OCI-LY1 (cell line): ENCODE measurements at regions not wholly inside any gene's neighbourhood (a gene's known extent, or its start where the extent isn't known, plus 50 kb on each side); places are given as distances from the start of the nearest gene placed in this dataset.

Experiments
- H2AFZ ChIP-seq: fragments of 200-600 bp; sonication (generic), shearing (Covaris generic); 2 replicates; pipeline ENCODE4 v1.6.0; 2014; ENCODE audit warnings: antibody characterized with exemption, mild to moderate bottlenecking, low read length
- H3F3A ChIP-seq: fragments of 200-600 bp; sonication (generic), shearing (Covaris generic); 2 replicates; pipeline ENCODE4 v1.6.0; 2014; ENCODE audit warnings: mild to moderate bottlenecking, antibody characterized with exemption, low read length, moderate library complexity; ENCODE audit not compliant: insufficient read depth
- H3K27ac ChIP-seq: fragments of 200-600 bp; sonication (generic); 2 replicates; pipeline ENCODE4 v1.5.1; 2014; ENCODE audit warnings: low read length, mixed run types, mild to moderate bottlenecking, low read depth; ENCODE audit not compliant: poor library complexity, severe bottlenecking
- H3K27me3 ChIP-seq: fragments of 200-600 bp; sonication (generic); 2 replicates; pipeline ENCODE4 v1.6.0; 2014; ENCODE audit warnings: antibody characterized with exemption, mild to moderate bottlenecking, low read length, moderate library complexity; ENCODE audit not compliant: insufficient read depth
- H3K36me3 ChIP-seq: fragments of 200-600 bp; sonication (generic); 2 replicates; pipeline ENCODE4 v1.6.1; 2014; ENCODE audit warnings: mild to moderate bottlenecking, antibody characterized with exemption, low read length, moderate library complexity, mixed read lengths; ENCODE audit not compliant: insufficient read depth
- H3K4me1 ChIP-seq: fragments of 200-600 bp; sonication (generic); 2 replicates; pipeline ENCODE4 v1.5.1; 2014; ENCODE audit warnings: mild to moderate bottlenecking, low read length, moderate library complexity; ENCODE audit not compliant: insufficient read depth, severe bottlenecking
- H3K4me2 ChIP-seq: fragments of 200-600 bp; sonication (generic), shearing (Covaris generic); 2 replicates; pipeline ENCODE4 v1.6.1; 2014; ENCODE audit warnings: low read length
- H3K4me3 ChIP-seq: fragments of 200-600 bp; sonication (generic); 2 replicates; pipeline ENCODE4 v1.5.1; 2014; ENCODE audit warnings: low read length, low read depth, mild to moderate bottlenecking, mixed read lengths; ENCODE audit not compliant: poor library complexity, severe bottlenecking
- H3K79me2 ChIP-seq: fragments of 200-600 bp; shearing (Covaris generic); 2 replicates; pipeline ENCODE4 v1.6.1; 2016; ENCODE audit warnings: mixed run types, low read length, mixed read lengths; ENCODE audit not compliant: insufficient read depth
- H3K9ac ChIP-seq: fragments of 200-600 bp; sonication (generic), shearing (Covaris generic); 2 replicates; pipeline ENCODE4 v1.6.1; 2014; ENCODE audit warnings: mild to moderate bottlenecking, low read length, mixed read lengths
- H3K9me2 ChIP-seq: fragments of 200-600 bp; sonication (generic), shearing (Covaris generic); 2 replicates; pipeline ENCODE4 v1.6.1; 2014; ENCODE audit warnings: low read depth, mild to moderate bottlenecking, low read length, mixed read lengths
- H3K9me3 ChIP-seq: fragments of 200-600 bp; shearing (Covaris generic); 2 replicates; pipeline ENCODE4 v1.6.1; 2014; ENCODE audit warnings: low read length, mixed read lengths
- H4K20me1 ChIP-seq: fragments of 200-600 bp; sonication (generic), shearing (Covaris generic); 2 replicates; pipeline ENCODE4 v1.6.0; 2016; ENCODE audit warnings: mild to moderate bottlenecking, low read length; ENCODE audit not compliant: insufficient read depth
- CTCF ChIP-seq: fragments of 200-600 bp; sonication (generic), shearing (Covaris generic); IDR thresholded peaks from 2 replicates; pipeline ENCODE4 v1.5.1; 2017; ENCODE audit warnings: mild to moderate bottlenecking, antibody characterized with exemption, low read length, moderate library complexity, mixed read lengths
- EZH2 ChIP-seq: fragments of 200-600 bp; sonication (generic), shearing (Covaris generic); IDR thresholded peaks from 2 replicates; pipeline ENCODE4 v1.8.0; 2017; ENCODE audit warnings: borderline replicate concordance, mixed run types, mild to moderate bottlenecking, antibody characterized with exemption, low read length, moderate library complexity, mixed read lengths

GRCh38 chr12:88646824-88647223, 66.6 kb upstream of the KITLG start:
- H3K4me3 ChIP-seq = no peak overlapping the region
- no peaks in the 10 kb centered on the region for H3K36me3 ChIP-seq
- H3K9ac ChIP-seq = no peak overlapping the region

GRCh38 chr12:88645816-88646215, 65.5 kb upstream of the KITLG start:
- H2AFZ ChIP-seq = no peak overlapping the region
- no peak overlapping the region for H3K4me3 ChIP-seq

More at GRCh38 chr12:88646824-88647223, 66.6 kb upstream of the KITLG start:
- no peak overlapping the region for H2AFZ ChIP-seq
- no peaks in the 10 kb centered on the region for H3F3A ChIP-seq
- no peaks in the 10 kb centered on the region for H3K4me1 ChIP-seq
- H3K27me3 ChIP-seq = no peaks in the 10 kb centered on the region
- H4K20me1 ChIP-seq = no peaks in the 10 kb centered on the region
- no peaks in the 10 kb centered on the region for H3K9me2 ChIP-seq
- no peak overlapping the region for H3K4me2 ChIP-seq
- no peaks in the 10 kb centered on the region for H3K79me2 ChIP-seq
- no peaks in the 10 kb centered on the region for H3K9me3 ChIP-seq
- no peak overlapping the region for H3K27ac ChIP-seq
- TF ChIP-seq CTCF (no peak), EZH2 (no peak)

GRCh38 chr12:88644946-88645702, 64.9 kb upstream of the KITLG start:
- no peaks in the 10 kb centered on the region for H3K9me2 ChIP-seq
- TF ChIP-seq CTCF = no peak
- H3K36me3 ChIP-seq = no peaks in the 10 kb centered on the region
- H3K9ac ChIP-seq = no peak overlapping the region
- no peaks in the 10 kb centered on the region for H3K27me3 ChIP-seq
- H3K27ac ChIP-seq = no peak overlapping the region
- no peaks in the 10 kb centered on the region for H3K79me2 ChIP-seq
- H4K20me1 ChIP-seq = no peaks in the 10 kb centered on the region
- no peaks in the 10 kb centered on the region for H3F3A ChIP-seq
- no peak overlapping the region for H3K4me2 ChIP-seq
- no peak overlapping the region for H2AFZ ChIP-seq
- H3K9me3 ChIP-seq = no peaks in the 10 kb centered on the region
- no peaks in the 10 kb centered on the region for H3K4me1 ChIP-seq
- H3K4me3 ChIP-seq = no peak overlapping the region

More at GRCh38 chr12:88645816-88646215, 65.5 kb upstream of the KITLG start:
- H3K9me2 ChIP-seq = no peaks in the 10 kb centered on the region
- H3K36me3 ChIP-seq = no peaks in the 10 kb centered on the region
- no peaks in the 10 kb centered on the region for H3K4me1 ChIP-seq
- no peaks in the 10 kb centered on the region for H3K9me3 ChIP-seq
- H3K9ac ChIP-seq = no peak overlapping the region
- no peaks in the 10 kb centered on the region for H3F3A ChIP-seq
- no peaks in the 10 kb centered on the region for H4K20me1 ChIP-seq
- no peak for TF ChIP-seq EZH2
- no peak for TF ChIP-seq CTCF
- no peaks in the 10 kb centered on the region for H3K79me2 ChIP-seq
- H3K27me3 ChIP-seq = no peaks in the 10 kb centered on the region
- no peak overlapping the region for H3K4me2 ChIP-seq
- H3K27ac ChIP-seq = no peak overlapping the region
